Endothelial cell of umbilical vein (primary cell): ENCODE measurements at regions not wholly inside any gene's neighbourhood (a gene's known extent, or its start where the extent isn't known, plus 50 kb on each side); places are given as distances from the start of the nearest gene placed in this dataset.

Source experiments
- BruUV-seq: library from RNA; stranded (reverse); fragments of 400-500 nt; replicated peaks from 2 replicates; lab custom pipeline; 2021; lab: Mats Ljungman, UMichigan
- CTCF ChIA-PET: fragments of 300-600, 350-600 bp; sonication (Branson Sonifier 250); formaldehyde crosslinking; loops from one replicate; lab custom pipeline; 2021; ENCODE audit warnings: antibody characterized with exemption, inconsistent platforms; lab: Charles Lee
- POLR2A ChIA-PET: fragments of 300-600, 350-600 bp; sonication (Branson Sonifier 250); formaldehyde crosslinking; loops from one replicate; lab custom pipeline; 2021; ENCODE audit warnings: antibody characterized with exemption, inconsistent platforms; lab: Charles Lee
- DNase-seq: peaks from one replicate; pipeline ENCODE4 v3.0.0-alpha.2; 2011; ENCODE audit warnings: low read depth, low spot score
- FAIRE-seq: peaks from 2 replicates; lab custom pipeline; 2011; peaks lifted over from hg19 to GRCh38; lab: Jason Lieb, UNC
- H2AFZ ChIP-seq: 2 replicates; pipeline ENCODE4 v1.6.0; 2012; ENCODE audit warnings: low read depth, low read length, control low read depth, inconsistent platforms
- H3K27ac ChIP-seq: 2 replicates; pipeline ENCODE4 v1.5.1; 2011; ENCODE audit warnings: low read depth, mild to moderate bottlenecking, control low read depth, low read length, moderate library complexity; ENCODE audit not compliant: insufficient read depth
- H3K27me3 ChIP-seq, 2 experiments: 2 replicates each; pipeline versions ENCODE4 v1.6.0 to v1.6.1; 2011; ENCODE audit warnings: low read length in 2 of 2, mixed read lengths in 1 of 2; ENCODE audit not compliant: control insufficient read depth in 2 of 2, insufficient read depth in 2 of 2
- H3K36me3 ChIP-seq, 2 experiments: 2 replicates in 1 of 2; 3 replicates in 1 of 2; pipeline ENCODE4 v1.5.1; 2011; ENCODE audit warnings: low read length in 2 of 2, mild to moderate bottlenecking in 1 of 2, moderate library complexity in 1 of 2; ENCODE audit not compliant: control insufficient read depth in 2 of 2, insufficient read depth in 2 of 2; ENCODE audit errors: extremely low read depth in 1 of 2
- H3K4me1 ChIP-seq: 3 replicates; pipeline ENCODE4 v1.5.1; 2011; ENCODE audit warnings: mild to moderate bottlenecking, low read length; ENCODE audit not compliant: control insufficient read depth, insufficient read depth; ENCODE audit errors: extremely low read depth
- H3K4me2 ChIP-seq: 2 replicates; pipeline ENCODE4 v1.6.1; 2011; ENCODE audit warnings: low read length, control low read depth, mixed read lengths; ENCODE audit not compliant: insufficient read depth
- H3K4me3 ChIP-seq, 3 experiments: fragments of 200-600 bp in 1 of 3; sonication (generic), shearing (Covaris generic) in 1 of 3; replicated peaks in 1 of 3; 2 replicates each; pipeline ENCODE4 v1.5.1; 2011 to 2016; ENCODE audit warnings: control low read depth in 3 of 3, low read length in 3 of 3, mild to moderate bottlenecking in 2 of 3, inconsistent platforms in 1 of 3, low read depth in 1 of 3, moderate library complexity in 1 of 3; ENCODE audit not compliant: insufficient read depth in 1 of 3
- H3K79me2 ChIP-seq: 2 replicates; pipeline ENCODE4 v1.6.0; 2012; ENCODE audit warnings: low read length, inconsistent platforms; ENCODE audit not compliant: control insufficient read depth, insufficient read depth
- H3K9ac ChIP-seq: replicated peaks from 2 replicates; pipeline ENCODE3; 2011; ENCODE audit warnings: low read length, control low read depth; ENCODE audit not compliant: insufficient read depth; ENCODE audit errors: extremely low read depth
- H3K9me1 ChIP-seq: replicated peaks from 3 replicates; pipeline ENCODE4 v1.6.0; 2011; ENCODE audit warnings: mild to moderate bottlenecking, low read length; ENCODE audit not compliant: control insufficient read depth, insufficient read depth; ENCODE audit errors: extremely low read depth
- H3K9me3 ChIP-seq: replicated peaks from 2 replicates; pipeline ENCODE4 v1.5.1; 2012; ENCODE audit warnings: low read length, inconsistent platforms; ENCODE audit not compliant: control insufficient read depth, insufficient read depth
- H4K20me1 ChIP-seq: replicated peaks from 2 replicates; pipeline ENCODE3; 2011; ENCODE audit warnings: mild to moderate bottlenecking, low read length; ENCODE audit not compliant: control insufficient read depth, insufficient read depth; ENCODE audit errors: extremely low read depth
- CTCF ChIP-seq, 2 donors: IDR thresholded peaks; 1 replicate in 1 of 2; 2 replicates in 1 of 2; pipeline ENCODE4 v1.5.1; 2011; ENCODE audit warnings: low read length in 2 of 2, mild to moderate bottlenecking in 2 of 2, moderate library complexity in 2 of 2, control low read depth in 1 of 2, inconsistent platforms in 1 of 2, low read depth in 1 of 2; ENCODE audit not compliant: insufficient read depth in 1 of 2; ENCODE audit errors: extremely low read depth in 1 of 2
- EZH2 ChIP-seq: IDR thresholded peaks from 2 replicates; pipeline ENCODE4 v1.6.1; 2012; ENCODE audit warnings: borderline replicate concordance, low read depth, mild to moderate bottlenecking, moderate library complexity, low read length, inconsistent platforms; ENCODE audit not compliant: severe bottlenecking
- FOS ChIP-seq: IDR thresholded peaks from 2 replicates; pipeline ENCODE4 v1.6.1; 2011; ENCODE audit warnings: mild to moderate bottlenecking, low read length, moderate library complexity, borderline replicate concordance; ENCODE audit not compliant: insufficient read depth
- GATA2 ChIP-seq: IDR thresholded peaks from 2 replicates; pipeline ENCODE4 v1.7.0; 2011; ENCODE audit warnings: low read depth, mild to moderate bottlenecking, moderate library complexity, mixed read lengths, low read length; ENCODE audit not compliant: insufficient read length, insufficient read depth
- JUN ChIP-seq: IDR thresholded peaks from 2 replicates; pipeline ENCODE4 v1.6.1; 2011; ENCODE audit warnings: borderline replicate concordance, low read depth; ENCODE audit not compliant: insufficient read length, insufficient read depth
- MAX ChIP-seq: IDR thresholded peaks from 2 replicates; pipeline ENCODE4 v1.6.1; 2011; ENCODE audit not compliant: insufficient read depth, insufficient read length
- MYC ChIP-seq: IDR thresholded peaks from one replicate; pipeline ENCODE4 v1.6.1; 2011; ENCODE audit warnings: mild to moderate bottlenecking, low read depth, low read length
- POLR2A ChIP-seq: IDR thresholded peaks from 2 replicates; pipeline ENCODE4 v1.6.1; 2012; ENCODE audit warnings: low read depth, mild to moderate bottlenecking, control low read depth, low read length
- dilution Hi-C: fragments of 300-500 bp; cut with MboI; formaldehyde crosslinking; loops from one replicate; pipeline ENCODE4 v1.15.0; 2019; ENCODE audit warnings: low sequenced_read_pairs; ENCODE audit not compliant: extremely low pct_ligation_motif_present
- intact Hi-C: fragments of 100-400 bp; cut with micrococcal nuclease; formaldehyde crosslinking; loops from one replicate; pipeline ENCODE4 v1.10.0; 2022

DNA sequence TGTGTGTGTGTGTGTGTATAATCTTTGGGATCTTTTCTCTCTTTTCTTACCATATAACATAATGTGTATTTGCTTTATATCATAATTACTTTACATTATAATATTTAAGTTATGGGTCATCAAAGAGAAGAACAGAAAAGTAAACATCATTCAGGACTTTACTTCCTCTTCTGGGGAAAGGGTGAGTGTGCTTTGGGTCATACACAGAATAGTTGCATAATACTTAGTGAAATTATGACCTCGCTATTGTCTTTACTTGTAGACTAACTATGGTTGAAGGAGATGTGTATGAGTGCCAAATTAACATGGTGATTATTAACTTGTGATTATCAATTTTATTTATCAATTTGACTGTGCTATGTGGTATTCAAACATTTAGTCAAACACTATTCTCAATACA, 1086.9 kb downstream of the DIPK2A start:
- Histone ChIP-seq H3K27me3 (no peaks in the 10 kb centered on the region), H3K9me3 (no peaks in the 10 kb centered on the region), H2AFZ (no peak overlapping the region), H3K9me1 (no peaks in the 10 kb centered on the region), H3K36me3 (no peaks in the 10 kb centered on the region), H3K4me2 (no peak overlapping the region), H3K27ac (no peak overlapping the region), H3K4me1 (no peaks in the 10 kb centered on the region), H3K9ac (no peak overlapping the region), H3K79me2 (no peaks in the 10 kb centered on the region), H3K4me3 (no peak overlapping the region), H4K20me1 (no peaks in the 10 kb centered on the region)
- TF ChIP-seq MAX (no peak), MYC (no peak), EZH2 (no peak), GATA2 (no peak), JUN (no peak), POLR2A (no peak), FOS (no peak), CTCF (IDR thresholded peaks at IDR 0.05; ENCODE audit: extremely low read depth in 1 of 2, insufficient read depth in 1 of 2, low read depth in 1 of 2, low read length in 2 of 2) (no peak)
- ChIA-PET POLR2A (no interaction called here), CTCF (interaction anchor here (0.7 kb wide), 1 partner anchor 36 kb away, joined by 3 read pairs; no protein-coding TSS in a partner anchor)
- no peak for FAIRE-seq
- BruUV-seq: no TSS peak
- peak; percentile 6 for DNase-seq
- intact Hi-C loops (no loop called here), dilution Hi-C loops (no loop called here)
